Endothelial cell of umbilical vein (primary cell): ENCODE measurements at regions not wholly inside any gene's neighbourhood (a gene's known extent, or its start where the extent isn't known, plus 50 kb on each side); places are given as distances from the start of the nearest gene placed in this dataset.

ENCODE experiments used
- BruUV-seq: library from RNA; stranded (reverse); fragments of 400-500 nt; replicated peaks from 2 replicates; lab custom pipeline; 2021; lab: Mats Ljungman, UMichigan
- CTCF ChIA-PET: fragments of 300-600, 350-600 bp; sonication (Branson Sonifier 250); formaldehyde crosslinking; loops from one replicate; lab custom pipeline; 2021; ENCODE audit warnings: antibody characterized with exemption, inconsistent platforms; lab: Charles Lee
- POLR2A ChIA-PET: fragments of 300-600, 350-600 bp; sonication (Branson Sonifier 250); formaldehyde crosslinking; loops from one replicate; lab custom pipeline; 2021; ENCODE audit warnings: antibody characterized with exemption, inconsistent platforms; lab: Charles Lee
- DNase-seq: peaks from one replicate; pipeline ENCODE4 v3.0.0-alpha.2; 2011; ENCODE audit warnings: low read depth, low spot score
- FAIRE-seq: peaks from 2 replicates; lab custom pipeline; 2011; peaks lifted over from hg19 to GRCh38; lab: Jason Lieb, UNC
- H2AFZ ChIP-seq: 2 replicates; pipeline ENCODE4 v1.6.0; 2012; ENCODE audit warnings: low read depth, low read length, control low read depth, inconsistent platforms
- H3K27ac ChIP-seq: 2 replicates; pipeline ENCODE4 v1.5.1; 2011; ENCODE audit warnings: low read depth, mild to moderate bottlenecking, control low read depth, low read length, moderate library complexity; ENCODE audit not compliant: insufficient read depth
- H3K27me3 ChIP-seq, 2 experiments: 2 replicates each; pipeline versions ENCODE4 v1.6.0 to v1.6.1; 2011; ENCODE audit warnings: low read length in 2 of 2, mixed read lengths in 1 of 2; ENCODE audit not compliant: control insufficient read depth in 2 of 2, insufficient read depth in 2 of 2
- H3K36me3 ChIP-seq, 2 experiments: 2 replicates in 1 of 2; 3 replicates in 1 of 2; pipeline ENCODE4 v1.5.1; 2011; ENCODE audit warnings: low read length in 2 of 2, mild to moderate bottlenecking in 1 of 2, moderate library complexity in 1 of 2; ENCODE audit not compliant: control insufficient read depth in 2 of 2, insufficient read depth in 2 of 2; ENCODE audit errors: extremely low read depth in 1 of 2
- H3K4me1 ChIP-seq: 3 replicates; pipeline ENCODE4 v1.5.1; 2011; ENCODE audit warnings: mild to moderate bottlenecking, low read length; ENCODE audit not compliant: control insufficient read depth, insufficient read depth; ENCODE audit errors: extremely low read depth
- H3K4me2 ChIP-seq: 2 replicates; pipeline ENCODE4 v1.6.1; 2011; ENCODE audit warnings: low read length, control low read depth, mixed read lengths; ENCODE audit not compliant: insufficient read depth
- H3K4me3 ChIP-seq, 3 experiments: fragments of 200-600 bp in 1 of 3; sonication (generic), shearing (Covaris generic) in 1 of 3; replicated peaks in 1 of 3; 2 replicates each; pipeline ENCODE4 v1.5.1; 2011 to 2016; ENCODE audit warnings: control low read depth in 3 of 3, low read length in 3 of 3, mild to moderate bottlenecking in 2 of 3, inconsistent platforms in 1 of 3, low read depth in 1 of 3, moderate library complexity in 1 of 3; ENCODE audit not compliant: insufficient read depth in 1 of 3
- H3K79me2 ChIP-seq: 2 replicates; pipeline ENCODE4 v1.6.0; 2012; ENCODE audit warnings: low read length, inconsistent platforms; ENCODE audit not compliant: control insufficient read depth, insufficient read depth
- H3K9ac ChIP-seq: replicated peaks from 2 replicates; pipeline ENCODE3; 2011; ENCODE audit warnings: low read length, control low read depth; ENCODE audit not compliant: insufficient read depth; ENCODE audit errors: extremely low read depth
- H3K9me1 ChIP-seq: replicated peaks from 3 replicates; pipeline ENCODE4 v1.6.0; 2011; ENCODE audit warnings: mild to moderate bottlenecking, low read length; ENCODE audit not compliant: control insufficient read depth, insufficient read depth; ENCODE audit errors: extremely low read depth
- H3K9me3 ChIP-seq: replicated peaks from 2 replicates; pipeline ENCODE4 v1.5.1; 2012; ENCODE audit warnings: low read length, inconsistent platforms; ENCODE audit not compliant: control insufficient read depth, insufficient read depth
- H4K20me1 ChIP-seq: replicated peaks from 2 replicates; pipeline ENCODE3; 2011; ENCODE audit warnings: mild to moderate bottlenecking, low read length; ENCODE audit not compliant: control insufficient read depth, insufficient read depth; ENCODE audit errors: extremely low read depth
- EZH2 ChIP-seq: IDR thresholded peaks from 2 replicates; pipeline ENCODE4 v1.6.1; 2012; ENCODE audit warnings: borderline replicate concordance, low read depth, mild to moderate bottlenecking, moderate library complexity, low read length, inconsistent platforms; ENCODE audit not compliant: severe bottlenecking
- FOS ChIP-seq: IDR thresholded peaks from 2 replicates; pipeline ENCODE4 v1.6.1; 2011; ENCODE audit warnings: mild to moderate bottlenecking, low read length, moderate library complexity, borderline replicate concordance; ENCODE audit not compliant: insufficient read depth
- GATA2 ChIP-seq: IDR thresholded peaks from 2 replicates; pipeline ENCODE4 v1.7.0; 2011; ENCODE audit warnings: low read depth, mild to moderate bottlenecking, moderate library complexity, mixed read lengths, low read length; ENCODE audit not compliant: insufficient read length, insufficient read depth
- MYC ChIP-seq: IDR thresholded peaks from one replicate; pipeline ENCODE4 v1.6.1; 2011; ENCODE audit warnings: mild to moderate bottlenecking, low read depth, low read length
- dilution Hi-C: fragments of 300-500 bp; cut with MboI; formaldehyde crosslinking; loops from one replicate; pipeline ENCODE4 v1.15.0; 2019; ENCODE audit warnings: low sequenced_read_pairs; ENCODE audit not compliant: extremely low pct_ligation_motif_present
- intact Hi-C: fragments of 100-400 bp; cut with micrococcal nuclease; formaldehyde crosslinking; loops from one replicate; pipeline ENCODE4 v1.10.0; 2022
- TF ChIP-seq, protein P1 (sequence below), 2 donors: IDR thresholded peaks; 1 replicate in 1 of 2; 2 replicates in 1 of 2; pipeline ENCODE4 v1.5.1; 2011; ENCODE audit warnings: low read length in 2 of 2, mild to moderate bottlenecking in 2 of 2, moderate library complexity in 2 of 2, control low read depth in 1 of 2, inconsistent platforms in 1 of 2, low read depth in 1 of 2; ENCODE audit not compliant: insufficient read depth in 1 of 2; ENCODE audit errors: extremely low read depth in 1 of 2
- TF ChIP-seq, protein P2 (sequence below): IDR thresholded peaks from 2 replicates; pipeline ENCODE4 v1.6.1; 2011; ENCODE audit not compliant: insufficient read depth, insufficient read length

DNA sequence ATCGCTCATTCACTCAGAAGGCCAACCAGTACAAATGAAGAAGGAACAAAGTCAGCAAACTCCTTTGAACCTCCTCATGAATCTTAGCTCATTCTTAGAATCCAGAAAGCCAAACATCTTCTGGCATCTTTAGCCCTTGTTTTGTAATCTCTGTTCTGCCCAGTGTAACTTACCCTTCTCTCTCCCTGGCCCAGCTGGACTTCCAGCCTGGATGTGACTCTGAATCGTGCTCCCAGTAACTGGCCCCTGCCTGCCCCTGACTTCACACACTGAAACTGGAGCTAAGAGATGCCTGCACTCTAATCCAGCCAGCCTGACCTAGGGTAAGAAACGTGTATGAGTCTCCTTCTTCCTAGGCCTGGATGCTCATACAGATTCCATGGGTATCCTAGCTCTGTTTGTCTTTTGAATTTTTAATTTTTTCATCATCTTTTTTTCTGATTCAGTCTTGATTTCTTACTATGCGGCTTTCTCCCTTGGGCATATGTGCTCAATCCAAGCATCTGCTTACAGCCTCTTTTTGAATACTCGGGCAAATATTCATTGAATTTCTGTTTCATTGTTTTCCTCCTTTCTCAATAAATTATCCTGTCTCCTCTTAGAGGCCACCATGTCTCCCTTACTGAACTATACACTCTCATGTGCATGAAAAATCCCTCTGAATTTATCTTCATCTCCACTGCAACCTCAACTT, 845.6 kb upstream of the AUTS2 start:
- Histone ChIP-seq H3K9ac (no peak overlapping the region), H2AFZ (no peak overlapping the region), H4K20me1 (no peaks in the 10 kb centered on the region), H3K27ac (no peak overlapping the region), H3K9me1 (no peaks in the 10 kb centered on the region), H3K4me1 (no peaks in the 10 kb centered on the region), H3K4me3 (no peak overlapping the region), H3K27me3 (no peaks in the 10 kb centered on the region), H3K36me3 (no peaks in the 10 kb centered on the region), H3K79me2 (no peaks in the 10 kb centered on the region), H3K9me3 (peaks cover 3% of the 10 kb centered on the region), H3K4me2 (no peak overlapping the region)
- BruUV-seq, result no TSS peak
- TF ChIP-seq FOS, result no peak
- no peak for TF ChIP-seq EZH2
- TF ChIP-seq, protein P1, sequence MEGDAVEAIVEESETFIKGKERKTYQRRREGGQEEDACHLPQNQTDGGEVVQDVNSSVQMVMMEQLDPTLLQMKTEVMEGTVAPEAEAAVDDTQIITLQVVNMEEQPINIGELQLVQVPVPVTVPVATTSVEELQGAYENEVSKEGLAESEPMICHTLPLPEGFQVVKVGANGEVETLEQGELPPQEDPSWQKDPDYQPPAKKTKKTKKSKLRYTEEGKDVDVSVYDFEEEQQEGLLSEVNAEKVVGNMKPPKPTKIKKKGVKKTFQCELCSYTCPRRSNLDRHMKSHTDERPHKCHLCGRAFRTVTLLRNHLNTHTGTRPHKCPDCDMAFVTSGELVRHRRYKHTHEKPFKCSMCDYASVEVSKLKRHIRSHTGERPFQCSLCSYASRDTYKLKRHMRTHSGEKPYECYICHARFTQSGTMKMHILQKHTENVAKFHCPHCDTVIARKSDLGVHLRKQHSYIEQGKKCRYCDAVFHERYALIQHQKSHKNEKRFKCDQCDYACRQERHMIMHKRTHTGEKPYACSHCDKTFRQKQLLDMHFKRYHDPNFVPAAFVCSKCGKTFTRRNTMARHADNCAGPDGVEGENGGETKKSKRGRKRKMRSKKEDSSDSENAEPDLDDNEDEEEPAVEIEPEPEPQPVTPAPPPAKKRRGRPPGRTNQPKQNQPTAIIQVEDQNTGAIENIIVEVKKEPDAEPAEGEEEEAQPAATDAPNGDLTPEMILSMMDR (IDR thresholded peaks at IDR 0.05; ENCODE audit: extremely low read depth in 1 of 2, insufficient read depth in 1 of 2, low read depth in 1 of 2, low read length in 2 of 2), result no peak
- no peak for TF ChIP-seq GATA2
- no peak for TF ChIP-seq MYC
- no peak for FAIRE-seq
- ChIA-PET POLR2A (no interaction called here), CTCF (no interaction called here)
- intact Hi-C loops (no loop called here), dilution Hi-C loops (no loop called here)
- DNase-seq, result no peak

DNA sequence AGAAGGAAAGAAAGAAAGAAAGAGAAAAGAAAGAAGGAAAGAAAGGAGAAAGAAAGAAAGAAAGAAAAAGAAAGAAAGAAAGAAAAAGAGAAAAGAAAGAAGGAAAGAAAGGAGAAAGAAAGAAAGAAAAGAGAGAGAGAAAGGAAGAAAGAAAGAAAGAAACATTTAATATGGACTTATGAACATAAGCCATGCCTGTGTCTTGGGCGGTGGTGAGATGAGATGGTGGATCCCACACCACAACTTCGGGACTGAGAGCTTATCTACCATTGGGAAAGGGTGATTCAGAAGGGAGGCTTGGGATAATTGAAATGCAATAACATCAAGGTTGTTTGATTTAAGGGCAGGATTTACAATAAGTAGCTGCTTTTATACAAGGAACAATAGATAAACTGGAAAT, 843.9 kb upstream of the AUTS2 start:
- Histone ChIP-seq H4K20me1 (no peaks in the 10 kb centered on the region), H3K9ac (no peak overlapping the region), H3K79me2 (no peaks in the 10 kb centered on the region), H3K9me1 (no peaks in the 10 kb centered on the region), H3K4me2 (no peak overlapping the region), H3K27ac (no peak overlapping the region), H3K4me3 (no peak overlapping the region), H3K9me3 (no peaks in the 10 kb centered on the region), H3K4me1 (no peaks in the 10 kb centered on the region), H2AFZ (no peak overlapping the region), H3K36me3 (no peaks in the 10 kb centered on the region), H3K27me3 (no peaks in the 10 kb centered on the region)
- intact Hi-C loops (no loop called here), dilution Hi-C loops (no loop called here)
- CTCF ChIA-PET, result no interaction called here
- no peak for DNase-seq
- POLR2A ChIA-PET, result no interaction called here
- no TSS peak for BruUV-seq
- no peak for FAIRE-seq
- TF ChIP-seq FOS (no peak), GATA2 (no peak), EZH2 (no peak), MYC (no peak)
- TF ChIP-seq, protein P2, sequence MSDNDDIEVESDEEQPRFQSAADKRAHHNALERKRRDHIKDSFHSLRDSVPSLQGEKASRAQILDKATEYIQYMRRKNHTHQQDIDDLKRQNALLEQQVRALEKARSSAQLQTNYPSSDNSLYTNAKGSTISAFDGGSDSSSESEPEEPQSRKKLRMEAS, result no peak
